ENCODE measurements at regions not wholly inside any gene's neighbourhood (a gene's known extent, or its start where the extent isn't known, plus 50 kb on each side); places are given as distances from the start of the nearest gene placed in this dataset.

DNA sequence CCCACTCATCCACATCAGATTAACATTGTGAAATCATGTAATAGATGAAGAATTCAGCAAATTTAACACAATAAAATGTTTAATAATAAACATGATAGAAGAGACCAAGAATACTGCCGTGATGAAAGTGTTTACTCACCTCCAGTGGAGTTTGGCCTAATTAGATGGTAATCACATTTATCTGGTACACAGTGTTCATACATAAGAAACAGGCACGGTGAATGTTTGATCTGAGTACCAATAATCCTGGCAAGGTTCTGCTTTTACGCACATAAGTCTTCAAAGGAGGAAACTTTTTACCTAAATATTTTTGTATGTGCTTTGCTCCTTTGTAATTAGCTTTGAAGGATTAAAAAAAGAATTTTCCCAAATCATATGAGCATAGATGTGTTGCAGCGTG lies 122.5 kb downstream of the IRS1 start:
- H2AFZ ChIP-seq (ENCODE audit: low read length), result no peak overlapping the region
- no peaks in the 10 kb centered on the region for H3F3A ChIP-seq (ENCODE audit: insufficient read depth, low read length)
- no peaks in the 10 kb centered on the region for H3K4me1 ChIP-seq (ENCODE audit: insufficient read depth, low read length, severe bottlenecking)
- no peaks in the 10 kb centered on the region for H3K27me3 ChIP-seq (ENCODE audit: insufficient read depth, low read length)
- H3K4me2 ChIP-seq (ENCODE audit: low read length), result no peak overlapping the region
- H3K4me3 ChIP-seq (ENCODE audit: low read depth, low read length, poor library complexity, severe bottlenecking), result no peak overlapping the region
- H3K27ac ChIP-seq (ENCODE audit: low read depth, low read length, poor library complexity, severe bottlenecking), result no peak overlapping the region
- H3K9ac ChIP-seq (ENCODE audit: low read length), result no peak overlapping the region
- no peaks in the 10 kb centered on the region for H3K9me2 ChIP-seq (ENCODE audit: low read depth, low read length)
- no peaks in the 10 kb centered on the region for H3K36me3 ChIP-seq (ENCODE audit: insufficient read depth, low read length)
- no peak for TF ChIP-seq EZH2 (IDR thresholded peaks at IDR 0.05; ENCODE audit: borderline replicate concordance, low read length)
- TF ChIP-seq, protein P1, sequence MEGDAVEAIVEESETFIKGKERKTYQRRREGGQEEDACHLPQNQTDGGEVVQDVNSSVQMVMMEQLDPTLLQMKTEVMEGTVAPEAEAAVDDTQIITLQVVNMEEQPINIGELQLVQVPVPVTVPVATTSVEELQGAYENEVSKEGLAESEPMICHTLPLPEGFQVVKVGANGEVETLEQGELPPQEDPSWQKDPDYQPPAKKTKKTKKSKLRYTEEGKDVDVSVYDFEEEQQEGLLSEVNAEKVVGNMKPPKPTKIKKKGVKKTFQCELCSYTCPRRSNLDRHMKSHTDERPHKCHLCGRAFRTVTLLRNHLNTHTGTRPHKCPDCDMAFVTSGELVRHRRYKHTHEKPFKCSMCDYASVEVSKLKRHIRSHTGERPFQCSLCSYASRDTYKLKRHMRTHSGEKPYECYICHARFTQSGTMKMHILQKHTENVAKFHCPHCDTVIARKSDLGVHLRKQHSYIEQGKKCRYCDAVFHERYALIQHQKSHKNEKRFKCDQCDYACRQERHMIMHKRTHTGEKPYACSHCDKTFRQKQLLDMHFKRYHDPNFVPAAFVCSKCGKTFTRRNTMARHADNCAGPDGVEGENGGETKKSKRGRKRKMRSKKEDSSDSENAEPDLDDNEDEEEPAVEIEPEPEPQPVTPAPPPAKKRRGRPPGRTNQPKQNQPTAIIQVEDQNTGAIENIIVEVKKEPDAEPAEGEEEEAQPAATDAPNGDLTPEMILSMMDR (IDR thresholded peaks at IDR 0.05; ENCODE audit: low read length), result no peak
- no peaks in the 10 kb centered on the region for H4K20me1 ChIP-seq (ENCODE audit: insufficient read depth, low read length)
- no peaks in the 10 kb centered on the region for H3K9me3 ChIP-seq (ENCODE audit: low read length)
- H3K79me2 ChIP-seq (ENCODE audit: insufficient read depth, low read length), result no peaks in the 10 kb centered on the region

- H3K9ac ChIP-seq (ENCODE audit: low read length), result no peak overlapping the region
- H2AFZ ChIP-seq (ENCODE audit: low read length), result no peak overlapping the region
- no peak overlapping the region for H3K4me2 ChIP-seq (ENCODE audit: low read length)
- H3K27me3 ChIP-seq (ENCODE audit: insufficient read depth, low read length), result no peaks in the 10 kb centered on the region
- TF ChIP-seq, protein P1 (IDR thresholded peaks at IDR 0.05; ENCODE audit: low read length), result no peak
- TF ChIP-seq EZH2 (IDR thresholded peaks at IDR 0.05; ENCODE audit: borderline replicate concordance, low read length), result no peak
- no peaks in the 10 kb centered on the region for H3K9me3 ChIP-seq (ENCODE audit: low read length)
- H3K4me3 ChIP-seq (ENCODE audit: low read depth, low read length, poor library complexity, severe bottlenecking), result no peak overlapping the region
- no peaks in the 10 kb centered on the region for H3K4me1 ChIP-seq (ENCODE audit: insufficient read depth, low read length, severe bottlenecking)
- H3K36me3 ChIP-seq (ENCODE audit: insufficient read depth, low read length), result no peaks in the 10 kb centered on the region
- H3K27ac ChIP-seq (ENCODE audit: low read depth, low read length, poor library complexity, severe bottlenecking), result no peak overlapping the region
- H3K9me2 ChIP-seq (ENCODE audit: low read depth, low read length), result no peaks in the 10 kb centered on the region
- H4K20me1 ChIP-seq (ENCODE audit: insufficient read depth, low read length), result no peaks in the 10 kb centered on the region
- no peaks in the 10 kb centered on the region for H3K79me2 ChIP-seq (ENCODE audit: insufficient read depth, low read length)
- no peaks in the 10 kb centered on the region for H3F3A ChIP-seq (ENCODE audit: insufficient read depth, low read length)
These were observed 123.0 kb downstream of the IRS1 start for GRCh38 chr2:226676618-226677017.

DNA sequence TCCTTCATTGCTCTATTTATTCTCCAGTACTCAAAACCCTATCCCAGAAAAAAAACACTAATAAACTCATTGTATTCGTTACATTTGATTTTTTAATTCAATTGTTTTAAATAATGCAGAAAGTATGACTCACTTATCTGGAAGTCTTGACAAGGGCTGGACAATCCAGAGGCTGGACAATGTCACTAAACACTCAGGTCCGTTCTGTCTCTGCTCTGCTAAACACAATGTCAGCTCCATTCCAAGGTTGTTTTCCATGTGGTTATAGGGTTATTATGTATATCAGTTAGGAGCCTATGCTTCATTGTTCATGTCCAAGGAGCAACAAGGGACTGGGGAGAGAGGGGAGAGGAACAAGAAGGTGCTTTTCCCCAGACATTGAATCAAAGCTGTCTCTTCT lies 125.5 kb downstream of the IRS1 start:
- H3K4me3 ChIP-seq (ENCODE audit: low read depth, low read length, poor library complexity, severe bottlenecking), result no peak overlapping the region
- no peaks in the 10 kb centered on the region for H3K4me1 ChIP-seq (ENCODE audit: insufficient read depth, low read length, severe bottlenecking)
- no peaks in the 10 kb centered on the region for H4K20me1 ChIP-seq (ENCODE audit: insufficient read depth, low read length)
- no peak overlapping the region for H3K4me2 ChIP-seq (ENCODE audit: low read length)
- no peak overlapping the region for H3K27ac ChIP-seq (ENCODE audit: low read depth, low read length, poor library complexity, severe bottlenecking)
- no peaks in the 10 kb centered on the region for H3K27me3 ChIP-seq (ENCODE audit: insufficient read depth, low read length)
- no peaks in the 10 kb centered on the region for H3F3A ChIP-seq (ENCODE audit: insufficient read depth, low read length)
- no peaks in the 10 kb centered on the region for H3K9me3 ChIP-seq (ENCODE audit: low read length)
- no peak for TF ChIP-seq EZH2 (IDR thresholded peaks at IDR 0.05; ENCODE audit: borderline replicate concordance, low read length)
- TF ChIP-seq, protein P1 (IDR thresholded peaks at IDR 0.05; ENCODE audit: low read length), result no peak
- H3K36me3 ChIP-seq (ENCODE audit: insufficient read depth, low read length), result no peaks in the 10 kb centered on the region
- H3K9me2 ChIP-seq (ENCODE audit: low read depth, low read length), result no peaks in the 10 kb centered on the region
- H2AFZ ChIP-seq (ENCODE audit: low read length), result no peak overlapping the region
- H3K79me2 ChIP-seq (ENCODE audit: insufficient read depth, low read length), result no peaks in the 10 kb centered on the region
- H3K9ac ChIP-seq (ENCODE audit: low read length), result no peak overlapping the region

Data from OCI-LY1 (cell line).